ENCODE measurements at regions not wholly inside any gene's neighbourhood (a gene's known extent, or its start where the extent isn't known, plus 50 kb on each side); places are given as distances from the start of the nearest gene placed in this dataset.

- TF ChIP-seq CTCF (conservative IDR thresholded peaks at IDR 0.05; ENCODE audit: low read depth, low read length) (no peak), POLR2A (IDR thresholded peaks at IDR 0.05; ENCODE audit: low read depth, low read length) (no peak), RFX5 (IDR thresholded peaks at IDR 0.05; ENCODE audit: low read depth, low read length) (no peak), USF2 (IDR thresholded peaks at IDR 0.05; ENCODE audit: low read depth, low read length) (no peak), BHLHE40 (IDR thresholded peaks at IDR 0.05; ENCODE audit: low read depth, low read length) (no peak), RAD21 (IDR thresholded peaks at IDR 0.05; ENCODE audit: low read length) (no peak), MAFK (IDR thresholded peaks at IDR 0.05; ENCODE audit: low read depth, low read length) (no peak), SMC3 (IDR thresholded peaks at IDR 0.05; ENCODE audit: low read depth, low read length) (no peak), RCOR1 (IDR thresholded peaks at IDR 0.05; ENCODE audit: insufficient replicate concordance, low read length) (no peak), MXI1 (IDR thresholded peaks at IDR 0.05; ENCODE audit: borderline replicate concordance, low read depth, low read length) (no peak), CHD1 (IDR thresholded peaks at IDR 0.05; ENCODE audit: low read depth, low read length) (no peak)
Measured at GRCh38 chr21:32886339-32886738, 114.8 kb upstream of the PAXBP1 start.

Data from IMR-90 (cell line).